Activated CD4-positive, alpha-beta T cell treated with anti-CD3 and anti-CD28 coated beads, Interleukin-2, amount 10 ng/mL, durations not matched to agents 7 days and 5 days (primary cell): ENCODE measurements at regions not wholly inside any gene's neighbourhood (a gene's known extent, or its start where the extent isn't known, plus 50 kb on each side); places are given as distances from the start of the nearest gene placed in this dataset.

Experiments
- CTCF ChIA-PET: fragments of 350-600 bp; sonication (Branson Sonifier 250); formaldehyde crosslinking; loops from one replicate; lab custom pipeline; 2021; ENCODE audit warnings: antibody characterized with exemption; lab: Charles Lee
- POLR2A ChIA-PET: fragments of 350-600 bp; sonication (Branson Sonifier 250); formaldehyde crosslinking; loops from one replicate; lab custom pipeline; 2021; ENCODE audit warnings: antibody characterized with exemption; lab: Charles Lee
- DNase-seq: peaks from one replicate; pipeline ENCODE4 v3.0.0-alpha.2; 2020
- H3K27ac Mint-ChIP-seq: one replicate; pipeline ENCODE4 v1.8.0; 2021; ENCODE audit warnings: mild to moderate bottlenecking, moderate library complexity, mixed read lengths
- H3K27me3 Mint-ChIP-seq: one replicate; pipeline ENCODE4 v1.8.0; 2021; ENCODE audit warnings: mixed read lengths
- H3K36me3 Mint-ChIP-seq: one replicate; pipeline ENCODE4 v1.8.0; 2021; ENCODE audit warnings: low read depth, mixed read lengths
- H3K4me1 Mint-ChIP-seq: one replicate; pipeline ENCODE4 v1.8.0; 2021; ENCODE audit warnings: mixed read lengths
- H3K4me3 Mint-ChIP-seq: one replicate; pipeline ENCODE4 v1.8.0; 2021; ENCODE audit warnings: mild to moderate bottlenecking, moderate library complexity, mixed read lengths
- H3K9me3 Mint-ChIP-seq: one replicate; pipeline ENCODE4 v1.8.0; 2021; ENCODE audit warnings: mixed read lengths

DNA sequence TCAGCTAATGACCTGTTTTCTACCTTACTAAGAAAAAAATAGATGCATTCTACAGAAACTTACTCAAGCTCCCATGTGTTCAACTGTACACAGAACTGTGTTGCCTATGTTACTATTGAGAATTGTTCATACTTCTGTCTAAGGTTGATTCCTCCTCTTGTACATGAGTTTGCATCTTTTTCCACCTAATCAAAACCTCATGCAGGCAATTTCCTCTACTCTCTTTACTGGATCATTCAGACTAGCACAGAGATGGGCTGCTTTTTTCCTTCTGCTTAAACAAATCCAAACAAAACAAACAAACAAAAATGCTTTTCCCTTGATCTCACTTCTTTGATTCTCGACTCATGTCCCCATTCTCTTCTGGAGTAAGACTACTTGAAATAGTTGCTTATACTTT lies 58.8 kb upstream of the PTGFR start:
- no peak overlapping the region for H3K4me3 Mint-ChIP-seq
- H3K36me3 Mint-ChIP-seq: no peaks in the 10 kb centered on the region
- no peaks in the 10 kb centered on the region for H3K27me3 Mint-ChIP-seq
- H3K27ac Mint-ChIP-seq: no peak overlapping the region
- ChIA-PET POLR2A (no interaction called here), CTCF (no interaction called here)
- no peak for DNase-seq
- no peaks in the 10 kb centered on the region for H3K9me3 Mint-ChIP-seq
- no peaks in the 10 kb centered on the region for H3K4me1 Mint-ChIP-seq

DNA sequence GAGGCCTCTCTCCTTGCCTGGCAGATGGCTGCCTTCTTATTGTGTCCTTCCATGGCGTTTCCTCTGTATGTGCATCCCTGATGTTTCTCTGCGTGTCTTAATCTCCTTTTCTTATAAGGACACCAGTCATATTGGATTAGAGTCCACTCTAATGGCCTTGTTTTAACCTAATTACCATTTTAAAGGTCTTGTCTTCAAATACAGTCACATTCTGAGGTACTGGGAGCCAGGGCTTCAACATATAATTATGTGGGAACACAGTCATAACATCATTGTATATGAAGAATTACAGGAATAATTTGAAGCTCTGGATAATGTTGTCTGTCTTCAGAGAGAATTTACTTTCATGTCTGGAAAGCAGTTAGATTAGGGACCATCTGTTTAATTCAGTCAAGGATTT lies 56.4 kb upstream of the PTGFR start:
- DNase-seq: no peak
- Mint-ChIP-seq H3K4me3 (no peak overlapping the region), H3K9me3 (peaks cover 7% of the 10 kb centered on the region), H3K4me1 (no peaks in the 10 kb centered on the region), H3K36me3 (no peaks in the 10 kb centered on the region), H3K27ac (no peak overlapping the region), H3K27me3 (no peaks in the 10 kb centered on the region)
- ChIA-PET CTCF (no interaction called here), POLR2A (no interaction called here)

DNA sequence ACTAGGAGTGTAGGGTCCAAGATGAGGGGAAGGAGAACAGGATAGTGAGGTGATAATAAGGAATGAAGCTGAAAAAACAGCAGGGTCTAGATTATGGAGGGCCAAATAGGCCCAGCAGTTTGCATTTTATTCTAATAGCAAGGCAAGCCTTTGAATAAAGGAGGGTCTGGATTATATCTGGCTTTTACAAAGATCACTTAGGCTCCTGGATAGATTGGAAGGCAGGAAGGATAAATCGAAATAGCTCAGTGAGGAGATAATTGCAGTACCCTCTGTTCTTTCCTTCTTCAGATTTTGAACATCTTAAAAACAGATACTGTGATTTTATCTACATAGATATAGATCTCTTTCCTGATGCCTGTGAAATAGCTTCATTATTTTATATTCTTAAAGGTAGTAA lies 53.8 kb upstream of the PTGFR start:
- H3K4me1 Mint-ChIP-seq: no peaks in the 10 kb centered on the region
- H3K27ac Mint-ChIP-seq: no peak overlapping the region
- H3K36me3 Mint-ChIP-seq: no peaks in the 10 kb centered on the region
- DNase-seq: no peak
- peaks cover 7% of the 10 kb centered on the region for H3K9me3 Mint-ChIP-seq
- ChIA-PET CTCF (no interaction called here), POLR2A (no interaction called here)
- H3K4me3 Mint-ChIP-seq: no peak overlapping the region
- no peaks in the 10 kb centered on the region for H3K27me3 Mint-ChIP-seq

DNA sequence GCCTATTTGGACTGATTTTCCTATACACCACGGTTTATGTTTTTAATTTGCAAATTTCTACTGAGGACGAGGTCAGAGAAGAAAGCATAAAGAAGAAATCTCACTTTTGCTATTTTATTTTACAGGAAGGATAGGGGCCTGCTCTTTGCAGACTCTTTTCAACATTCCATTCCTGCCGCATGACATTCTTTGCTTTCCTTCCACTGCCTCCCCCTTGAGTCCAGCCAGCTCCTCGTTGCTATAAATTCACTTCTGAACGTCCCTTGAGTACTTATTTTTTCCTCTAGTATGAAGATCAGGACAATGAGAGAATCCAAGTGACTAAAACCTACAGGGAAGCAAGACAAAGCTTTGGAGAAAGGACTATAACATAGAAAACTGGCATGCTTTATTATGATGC lies 53.4 kb upstream of the PTGFR start:
- Mint-ChIP-seq H3K9me3 (peaks cover 7% of the 10 kb centered on the region), H3K4me1 (no peaks in the 10 kb centered on the region), H3K27ac (no peak overlapping the region), H3K4me3 (no peak overlapping the region), H3K27me3 (no peaks in the 10 kb centered on the region), H3K36me3 (no peaks in the 10 kb centered on the region)
- ChIA-PET CTCF (no interaction called here), POLR2A (no interaction called here)
- no peak for DNase-seq

DNA sequence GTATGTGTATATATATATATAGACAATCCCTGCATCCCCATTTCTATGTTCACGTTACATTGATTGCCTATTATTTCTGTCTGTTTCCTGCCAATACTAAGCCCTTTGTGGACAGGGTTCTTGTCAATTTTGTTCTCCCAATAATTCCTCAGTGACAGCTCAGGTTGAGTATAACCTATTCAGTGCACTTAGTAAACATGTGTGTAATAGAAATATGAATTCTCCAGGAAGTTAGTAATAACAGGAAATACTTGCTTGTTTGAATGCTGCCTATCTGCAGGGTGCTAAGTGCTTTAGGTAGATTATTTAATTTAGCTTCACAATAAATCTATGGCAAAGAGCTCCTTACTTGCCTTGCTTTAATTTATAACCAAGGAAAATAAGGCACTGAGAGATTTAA lies 52.8 kb upstream of the PTGFR start:
- CTCF ChIA-PET: no interaction called here

DNA sequence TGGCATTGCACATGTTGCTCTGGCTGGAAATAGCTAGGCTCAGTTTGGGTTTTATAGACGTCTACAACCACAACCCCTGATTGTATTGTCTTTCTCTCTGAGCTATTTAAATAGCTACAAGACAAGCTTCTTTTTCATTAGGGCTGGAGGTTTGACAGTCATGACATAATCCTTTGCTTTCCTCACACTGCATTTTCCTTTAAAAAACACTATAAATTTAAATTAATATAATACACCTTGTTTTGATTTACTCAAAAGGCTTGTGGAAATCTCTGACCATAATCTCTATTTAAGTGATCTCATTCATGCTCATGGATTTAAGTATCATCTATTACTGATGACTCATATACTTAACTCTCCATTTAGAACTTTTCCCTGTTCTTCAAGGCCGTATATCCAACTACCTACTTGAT lies 50.4 kb upstream of the PTGFR start:
- Mint-ChIP-seq H3K9me3 (peaks cover 7% of the 10 kb centered on the region), H3K27me3 (no peaks in the 10 kb centered on the region), H3K27ac (no peak overlapping the region), H3K36me3 (no peaks in the 10 kb centered on the region), H3K4me1 (no peaks in the 10 kb centered on the region), H3K4me3 (no peak overlapping the region)
- DNase-seq: no peak
- POLR2A ChIA-PET: no interaction called here
- CTCF ChIA-PET: no interaction called here

More for the DNA sequence above, 52.8 kb upstream of the PTGFR start:
- POLR2A ChIA-PET: no interaction called here
- no peak overlapping the region for H3K27ac Mint-ChIP-seq
- no peaks in the 10 kb centered on the region for H3K27me3 Mint-ChIP-seq
- H3K36me3 Mint-ChIP-seq: no peaks in the 10 kb centered on the region
- no peak for DNase-seq
- no peak overlapping the region for H3K4me3 Mint-ChIP-seq
- H3K9me3 Mint-ChIP-seq: peaks cover 7% of the 10 kb centered on the region
- H3K4me1 Mint-ChIP-seq: no peaks in the 10 kb centered on the region
